Skeletal muscle tissue (tissue), 3 donors: ENCODE measurements at regions not wholly inside any gene's neighbourhood (a gene's known extent, or its start where the extent isn't known, plus 50 kb on each side); places are given as distances from the start of the nearest gene placed in this dataset.
"Not testable (repeated sequence)": the region's sequence is repeated elsewhere in the genome, so short reads cannot be mapped to it uniquely, and the experiment has no call there.

Experiments used
- H3K27ac ChIP-seq: one replicate; pipeline ENCODE4 v1.7.0; 2013; ENCODE audit warnings: mild to moderate bottlenecking, low read depth, low read length, inconsistent platforms
- H3K27me3 ChIP-seq, 3 donors: one replicate each; pipeline ENCODE4 v1.7.0; 2013; ENCODE audit warnings: low read length in 3 of 3; ENCODE audit not compliant: control insufficient read depth in 3 of 3, insufficient read depth in 3 of 3
- H3K36me3 ChIP-seq, 3 donors: one replicate each; pipeline ENCODE4 v1.7.0; 2013; ENCODE audit warnings: low read length in 3 of 3; ENCODE audit not compliant: control insufficient read depth in 3 of 3, insufficient read depth in 3 of 3
- H3K4me1 ChIP-seq, 3 donors: one replicate each; pipeline ENCODE4 v1.7.0; 2013; ENCODE audit warnings: low read length in 3 of 3, mild to moderate bottlenecking in 3 of 3; ENCODE audit not compliant: control insufficient read depth in 3 of 3, insufficient read depth in 3 of 3
- H3K4me3 ChIP-seq, 3 donors: one replicate each; pipeline ENCODE4 v1.7.0; 2013; ENCODE audit warnings: low read length in 3 of 3
- H3K9ac ChIP-seq, 3 donors: one replicate each; pipeline ENCODE4 v1.7.0; 2013; ENCODE audit warnings: low read length in 3 of 3, mild to moderate bottlenecking in 3 of 3, moderate library complexity in 2 of 3, low read depth in 1 of 3
- H3K9me3 ChIP-seq, 3 donors: one replicate each; pipeline ENCODE4 v1.7.0; 2013; ENCODE audit warnings: low read length in 3 of 3; ENCODE audit not compliant: control insufficient read depth in 3 of 3
- donor health status: Osteomylitis.

DNA sequence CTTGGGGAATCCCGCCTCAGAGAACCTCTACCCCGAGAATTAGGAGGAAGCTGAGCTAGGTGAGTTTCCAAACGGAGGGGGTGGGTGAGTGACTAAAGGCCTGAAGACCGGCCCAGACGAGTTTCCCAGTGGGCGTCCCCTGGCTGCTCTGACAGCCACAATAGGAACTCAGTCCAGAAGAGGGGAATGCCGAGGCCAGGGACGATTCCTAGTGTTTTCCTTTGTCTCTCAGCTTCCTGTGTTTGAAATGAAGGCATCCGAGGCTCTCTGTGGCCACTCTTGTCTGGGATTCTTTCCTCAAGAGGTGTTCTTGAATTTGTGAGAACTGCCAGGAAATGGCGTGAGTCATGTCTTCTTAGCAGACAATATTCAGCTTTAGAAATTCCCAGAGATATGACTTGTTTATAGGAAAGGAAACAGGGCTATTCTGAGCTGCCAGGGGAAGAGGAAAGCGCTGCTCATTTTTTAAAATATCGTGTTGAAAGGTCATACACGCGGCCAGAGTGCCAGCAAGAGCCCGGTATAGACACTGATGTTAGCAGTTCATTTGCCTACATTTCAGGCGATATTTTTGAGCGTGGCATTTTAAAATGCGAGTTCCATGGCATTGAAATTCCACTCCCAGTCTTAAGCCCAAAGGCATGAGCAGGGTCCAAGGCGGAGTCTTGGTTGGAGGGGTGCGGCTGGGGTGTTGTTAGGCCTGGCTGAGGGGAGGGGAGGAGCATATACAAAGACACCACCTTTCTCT is 169.1 kb upstream of the KLF7 start:
- Histone ChIP-seq H3K9ac (peak overlapping the region in 2 of 3 donors; percentile 61 to 67), H3K36me3 (no peaks in the 10 kb centered on the region), H3K4me3 (peak overlapping the region; percentile 21 to 51 (median 30)), H3K4me1 (peaks cover 6 to 12% (median 11%) of the 10 kb centered on the region in 3 donors), H3K27ac (peak overlapping the region; percentile 77), H3K9me3 (no peaks in the 10 kb centered on the region), H3K27me3 (no peaks in the 10 kb centered on the region)

GRCh38 chr2:207337234-207338219 is 171.8 kb upstream of the KLF7 start:
- Histone ChIP-seq H3K4me3 (no peak overlapping the region), H3K27me3 (no peaks in the 10 kb centered on the region), H3K27ac (peak overlapping the region; percentile 14), H3K36me3 (no peaks in the 10 kb centered on the region), H3K4me1 (peaks cover 6 to 11% (median 9%) of the 10 kb centered on the region in 3 donors), H3K9me3 (no peaks in the 10 kb centered on the region), H3K9ac (no peak overlapping the region)

DNA sequence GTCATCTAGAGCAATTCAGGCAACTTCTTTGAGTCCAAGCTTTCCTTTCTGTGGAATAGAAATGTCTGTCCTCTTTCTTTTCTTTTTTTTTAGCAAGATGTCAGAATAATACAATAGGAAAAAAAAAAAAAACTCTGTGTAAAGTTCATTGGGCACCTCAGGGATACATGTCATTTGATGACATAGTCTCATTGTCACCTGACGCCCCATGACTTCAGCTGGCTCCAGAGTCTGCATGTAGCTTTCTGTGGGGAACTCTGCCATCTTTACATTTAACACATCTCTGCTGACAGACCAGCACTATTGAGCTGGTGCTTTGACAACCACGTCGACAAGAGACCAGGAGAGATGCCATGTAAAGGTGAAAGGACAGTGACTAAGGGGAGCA is 172.5 kb upstream of the KLF7 start:
- Histone ChIP-seq H3K36me3 (no peaks in the 10 kb centered on the region), H3K4me3 (no peak overlapping the region), H3K9ac (no peak overlapping the region), H3K27ac (no peak overlapping the region), H3K27me3 (no peaks in the 10 kb centered on the region), H3K4me1 (peaks cover 6 to 11% (median 9%) of the 10 kb centered on the region in 3 donors), H3K9me3 (no peaks in the 10 kb centered on the region)

GRCh38 chr2:207338610-207339009 is 172.9 kb upstream of the KLF7 start:
- no peak overlapping the region for H3K9ac ChIP-seq
- H3K4me3 ChIP-seq, result no peak overlapping the region
- peaks cover 6 to 11% (median 9%) of the 10 kb centered on the region in 3 donors for H3K4me1 ChIP-seq
- no peak overlapping the region for H3K27ac ChIP-seq
- no peaks in the 10 kb centered on the region for H3K27me3 ChIP-seq
- no peaks in the 10 kb centered on the region for H3K36me3 ChIP-seq
- no peaks in the 10 kb centered on the region for H3K9me3 ChIP-seq

- Histone ChIP-seq H3K27ac (no peak overlapping the region), H3K4me1 (peaks cover 0 to 6% (median 0%) of the 10 kb centered on the region in 3 donors), H3K27me3 (no peaks in the 10 kb centered on the region), H3K9me3 (no peaks in the 10 kb centered on the region), H3K36me3 (no peaks in the 10 kb centered on the region), H3K9ac (no peak overlapping the region), H3K4me3 (no peak overlapping the region)
Measured at GRCh38 chr2:207341112-207341750, 175.5 kb upstream of the KLF7 start.

GRCh38 chr2:207341804-207342203 is 176.1 kb upstream of the KLF7 start:
- H3K27me3 ChIP-seq, result no peaks in the 10 kb centered on the region

DNA sequence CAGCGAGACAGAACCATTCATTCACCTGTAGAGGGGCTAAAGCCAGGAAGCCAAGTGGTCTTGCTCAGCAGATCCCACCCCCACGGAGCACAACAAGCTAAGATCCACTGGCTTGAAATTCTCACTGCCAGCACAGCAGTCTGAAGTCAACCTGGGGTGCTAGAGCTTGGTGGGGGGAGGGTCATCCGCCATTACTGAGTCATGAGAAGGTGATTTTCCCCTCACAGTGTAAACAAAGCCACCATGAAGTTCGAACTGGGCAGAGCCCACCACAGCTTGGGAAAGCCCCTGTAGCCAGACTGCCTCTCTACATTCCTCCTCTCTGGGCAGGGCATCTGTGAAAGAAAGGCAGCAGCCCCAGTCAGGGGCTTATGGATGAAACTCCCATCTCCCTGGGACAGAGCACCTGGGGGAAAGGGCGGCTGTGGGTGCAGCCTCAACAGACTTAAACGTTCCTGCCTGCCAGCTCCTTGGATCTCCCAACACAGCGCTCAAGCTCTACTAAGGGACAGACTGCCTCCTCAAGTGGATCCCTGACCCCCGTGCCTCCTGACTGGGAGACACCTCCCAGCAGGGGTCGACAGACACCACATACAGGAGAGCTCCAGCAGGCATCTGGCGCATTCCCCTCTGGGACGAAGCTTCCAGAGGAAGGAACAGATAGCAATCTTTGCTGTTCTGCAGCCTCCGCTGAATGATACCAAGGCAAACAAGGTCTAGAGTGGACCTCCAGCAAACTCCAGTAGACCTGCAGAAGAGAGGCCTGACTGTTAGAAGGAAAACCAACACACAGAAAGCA is 179.0 kb upstream of the KLF7 start:
- not testable (repeated sequence) for H3K9ac ChIP-seq, H3K4me3 ChIP-seq, H3K9me3 ChIP-seq, H3K27me3 ChIP-seq, H3K36me3 ChIP-seq, H3K27ac ChIP-seq, H3K4me1 ChIP-seq

More at GRCh38 chr2:207341804-207342203, 176.1 kb upstream of the KLF7 start:
- H3K9ac ChIP-seq, result no peak overlapping the region
- no peak overlapping the region for H3K4me3 ChIP-seq
- H3K36me3 ChIP-seq, result no peaks in the 10 kb centered on the region
- peaks cover 0 to 6% (median 0%) of the 10 kb centered on the region in 3 donors for H3K4me1 ChIP-seq
- H3K27ac ChIP-seq, result no peak overlapping the region
- no peaks in the 10 kb centered on the region for H3K9me3 ChIP-seq

DNA sequence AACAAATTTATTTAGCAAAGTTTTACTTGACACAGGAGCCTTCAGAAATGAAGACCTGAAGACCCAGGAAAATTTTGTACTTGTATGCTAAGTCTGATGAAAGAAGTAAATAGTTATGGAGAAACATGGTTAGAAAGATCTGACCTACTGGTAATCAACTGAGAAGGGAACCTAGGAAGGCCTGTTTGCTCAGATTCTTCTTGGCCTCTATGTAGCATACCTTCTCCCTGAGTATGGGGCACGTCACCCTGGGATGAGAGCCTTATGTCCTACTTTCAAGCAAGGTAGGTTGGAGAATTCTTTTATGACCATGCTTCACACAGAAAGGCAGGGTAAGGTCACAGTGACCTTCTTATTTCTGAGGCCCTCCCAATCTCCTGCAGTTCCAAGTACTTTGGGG is 178.6 kb upstream of the CREB1 start:
- no peaks in the 10 kb centered on the region for H3K9me3 ChIP-seq
- H3K4me1 ChIP-seq, result no peaks in the 10 kb centered on the region
- H3K27me3 ChIP-seq, result no peaks in the 10 kb centered on the region
- H3K27ac ChIP-seq, result no peak overlapping the region
- no peaks in the 10 kb centered on the region for H3K36me3 ChIP-seq
- no peak overlapping the region for H3K4me3 ChIP-seq
- H3K9ac ChIP-seq, result no peak overlapping the region

DNA sequence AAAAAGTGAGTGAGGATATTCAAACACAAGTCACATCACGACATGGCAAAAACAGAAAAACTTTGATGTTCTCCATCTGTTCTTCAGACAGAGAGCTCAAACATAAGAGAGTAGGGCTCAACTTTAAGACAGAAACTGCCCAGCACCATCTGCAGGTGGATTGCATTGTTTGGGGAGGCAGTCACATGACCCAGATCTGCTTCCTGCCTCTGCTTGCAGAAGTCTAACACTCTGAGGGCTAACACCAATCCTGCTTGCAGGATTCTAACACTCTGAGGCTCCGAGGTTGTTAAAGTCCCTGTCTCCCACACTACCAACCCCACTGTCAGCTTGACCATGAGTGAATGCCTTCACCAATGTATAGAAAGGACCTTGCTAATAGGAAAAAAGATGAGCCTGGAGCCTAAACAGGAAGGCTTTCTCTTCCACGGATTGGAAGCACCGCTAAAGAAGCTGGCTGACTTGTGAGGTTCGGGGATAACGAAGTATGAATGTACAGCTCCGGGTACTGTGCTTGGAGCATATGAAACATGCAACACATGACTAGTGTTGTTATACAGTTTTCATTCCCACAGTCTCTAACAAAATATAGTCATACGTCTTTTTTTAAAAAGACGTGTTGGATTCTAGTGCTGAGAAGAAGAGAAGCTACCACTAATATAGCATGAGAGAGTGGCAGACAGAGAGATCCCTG is 176.6 kb upstream of the CREB1 start:
- Histone ChIP-seq H3K27ac (no peak overlapping the region), H3K4me3 (no peak overlapping the region), H3K4me1 (no peaks in the 10 kb centered on the region), H3K36me3 (no peaks in the 10 kb centered on the region), H3K9ac (no peak overlapping the region), H3K27me3 (no peaks in the 10 kb centered on the region), H3K9me3 (no peaks in the 10 kb centered on the region)
